ENCODE measurements at regions not wholly inside any gene's neighbourhood (a gene's known extent, or its start where the extent isn't known, plus 50 kb on each side); places are given as distances from the start of the nearest gene placed in this dataset.

- TF ChIP-seq CTCF (conservative IDR thresholded peaks at IDR 0.05) (peak; percentile 40; the same call in 1 of the 2 replicates), EZH2 (IDR thresholded peaks at IDR 0.05; ENCODE audit: low read depth) (no peak)
These were observed 392.7 kb upstream of the SLC8A1 start for GRCh38 chr2:40844353-40845277.

Measured in PC-9 (cell line).